ENCODE measurements at regions not wholly inside any gene's neighbourhood (a gene's known extent, or its start where the extent isn't known, plus 50 kb on each side); places are given as distances from the start of the nearest gene placed in this dataset.

DNA sequence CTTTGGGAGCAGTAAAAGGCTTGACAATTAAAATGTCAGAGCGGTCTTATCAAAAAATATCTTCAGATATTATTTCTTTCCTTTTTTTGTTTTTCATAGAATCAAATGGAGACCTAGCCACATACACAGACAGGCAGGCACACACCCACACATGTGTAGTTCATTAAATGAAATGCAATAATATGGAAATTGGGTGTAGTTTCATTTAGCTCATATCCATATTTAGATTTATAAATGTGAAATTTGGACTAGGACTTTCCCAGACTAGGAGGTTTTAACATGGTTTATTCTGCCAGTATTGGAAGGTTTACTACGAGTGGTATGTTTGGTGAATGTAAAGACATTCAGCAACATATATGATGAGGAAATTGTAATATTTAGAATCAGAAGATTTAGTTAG, 277.7 kb upstream of the NT5E start:
- Mint-ChIP-seq H3K9me3 (peaks cover 9% of the 10 kb centered on the region), H3K4me3 (no peak overlapping the region), H3K27me3 (ENCODE audit: insufficient read depth) (peaks cover 9% of the 10 kb centered on the region), H3K36me3 (ENCODE audit: low read depth) (no peaks in the 10 kb centered on the region), H3K27ac (no peak overlapping the region), H3K4me1 (peaks cover 3% of the 10 kb centered on the region)
- no peak overlapping the region for H3K9ac ChIP-seq (ENCODE audit: extremely low read depth, low read length, poor library complexity, severe bottlenecking)
- H3K27ac ChIP-seq (ENCODE audit: low read depth, low read length), result no peak overlapping the region
- no peaks in the 10 kb centered on the region for H3K27me3 ChIP-seq (ENCODE audit: control insufficient read depth, insufficient read depth, low read length, poor library complexity, severe bottlenecking)
- TF ChIP-seq, protein P1, sequence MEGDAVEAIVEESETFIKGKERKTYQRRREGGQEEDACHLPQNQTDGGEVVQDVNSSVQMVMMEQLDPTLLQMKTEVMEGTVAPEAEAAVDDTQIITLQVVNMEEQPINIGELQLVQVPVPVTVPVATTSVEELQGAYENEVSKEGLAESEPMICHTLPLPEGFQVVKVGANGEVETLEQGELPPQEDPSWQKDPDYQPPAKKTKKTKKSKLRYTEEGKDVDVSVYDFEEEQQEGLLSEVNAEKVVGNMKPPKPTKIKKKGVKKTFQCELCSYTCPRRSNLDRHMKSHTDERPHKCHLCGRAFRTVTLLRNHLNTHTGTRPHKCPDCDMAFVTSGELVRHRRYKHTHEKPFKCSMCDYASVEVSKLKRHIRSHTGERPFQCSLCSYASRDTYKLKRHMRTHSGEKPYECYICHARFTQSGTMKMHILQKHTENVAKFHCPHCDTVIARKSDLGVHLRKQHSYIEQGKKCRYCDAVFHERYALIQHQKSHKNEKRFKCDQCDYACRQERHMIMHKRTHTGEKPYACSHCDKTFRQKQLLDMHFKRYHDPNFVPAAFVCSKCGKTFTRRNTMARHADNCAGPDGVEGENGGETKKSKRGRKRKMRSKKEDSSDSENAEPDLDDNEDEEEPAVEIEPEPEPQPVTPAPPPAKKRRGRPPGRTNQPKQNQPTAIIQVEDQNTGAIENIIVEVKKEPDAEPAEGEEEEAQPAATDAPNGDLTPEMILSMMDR (conservative IDR thresholded peaks at IDR 0.05), result no peak
- no peak overlapping the region for H3K4me3 ChIP-seq (ENCODE audit: low read length)
- DNase-seq, result no peak
- H3K36me3 ChIP-seq (ENCODE audit: control insufficient read depth, insufficient read depth, low read length), result no peaks in the 10 kb centered on the region
- 78 to 100% methylated on average over 1 to 2 of the region's 2 CpGs for WGBS, 2 experiments (ENCODE audit: insufficient coverage in 1 of 2, insufficient read length in 1 of 2)
- H3K9me3 ChIP-seq (ENCODE audit: control insufficient read depth, low read length), result peaks cover 13% of the 10 kb centered on the region
- H3K4me1 ChIP-seq (ENCODE audit: control insufficient read depth, insufficient read depth, low read length), result no peaks in the 10 kb centered on the region

DNA sequence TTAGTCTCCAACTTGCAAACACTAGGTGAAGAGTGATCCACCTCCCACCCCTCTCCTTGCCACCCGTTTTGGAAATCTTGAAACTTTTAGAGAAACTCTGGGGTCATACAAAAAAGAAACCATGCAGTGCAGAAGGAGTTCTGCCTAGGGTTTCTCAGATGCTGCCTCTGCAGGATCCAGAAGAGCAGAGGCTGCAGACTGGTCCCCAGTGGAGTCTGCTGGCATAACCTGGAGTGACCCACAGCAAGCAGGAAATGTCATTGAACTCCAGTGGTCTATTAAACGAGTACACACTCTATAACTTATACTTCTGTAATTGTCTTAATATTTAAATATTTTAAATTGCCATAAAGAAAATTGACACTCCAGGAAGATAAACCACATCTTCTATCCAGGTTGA, 280.7 kb upstream of the NT5E start:
- Mint-ChIP-seq H3K4me3 (no peak overlapping the region), H3K4me1 (no peaks in the 10 kb centered on the region), H3K27me3 (ENCODE audit: insufficient read depth) (peaks cover 11% of the 10 kb centered on the region), H3K36me3 (ENCODE audit: low read depth) (no peaks in the 10 kb centered on the region), H3K9me3 (peaks cover 1% of the 10 kb centered on the region), H3K27ac (no peak overlapping the region)
- H3K36me3 ChIP-seq (ENCODE audit: control insufficient read depth, insufficient read depth, low read length), result no peaks in the 10 kb centered on the region
- H3K9ac ChIP-seq (ENCODE audit: extremely low read depth, low read length, poor library complexity, severe bottlenecking), result no peak overlapping the region
- H3K9me3 ChIP-seq (ENCODE audit: control insufficient read depth, low read length), result peaks cover 2% of the 10 kb centered on the region
- no peak overlapping the region for H3K4me3 ChIP-seq (ENCODE audit: low read length)
- 63 to 70% methylated on average over 1 of the region's 2 CpGs for WGBS, 2 experiments (ENCODE audit: insufficient coverage in 1 of 2, insufficient read length in 1 of 2)
- H3K4me1 ChIP-seq (ENCODE audit: control insufficient read depth, insufficient read depth, low read length), result no peaks in the 10 kb centered on the region
- no peaks in the 10 kb centered on the region for H3K27me3 ChIP-seq (ENCODE audit: control insufficient read depth, insufficient read depth, low read length, poor library complexity, severe bottlenecking)
- DNase-seq, result no peak
- no peak overlapping the region for H3K27ac ChIP-seq (ENCODE audit: low read depth, low read length)
- TF ChIP-seq, protein P1 (conservative IDR thresholded peaks at IDR 0.05), result peak; percentile 19

DNA sequence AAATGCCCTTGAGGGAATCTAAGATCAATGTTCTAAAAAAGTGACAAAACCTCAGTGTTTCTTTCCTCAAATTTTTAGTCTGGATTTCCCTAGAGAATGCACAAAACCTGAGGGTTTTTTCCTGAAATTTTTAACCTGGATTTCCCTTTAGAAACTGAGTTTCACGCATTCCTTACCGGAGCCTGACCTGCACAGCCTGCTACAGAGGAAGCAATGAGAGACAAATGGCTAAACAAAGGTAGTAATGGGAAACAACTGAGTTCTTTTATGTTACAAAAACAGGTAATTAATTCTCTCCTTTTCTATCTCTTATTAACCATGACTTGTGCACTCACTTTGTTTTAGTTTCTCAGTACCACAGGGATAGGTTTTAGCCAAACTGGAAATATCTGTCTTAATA, 281.7 kb upstream of the NT5E start:
- Histone ChIP-seq H3K9ac (ENCODE audit: extremely low read depth, low read length, poor library complexity, severe bottlenecking) (no peak overlapping the region), H3K4me1 (ENCODE audit: control insufficient read depth, insufficient read depth, low read length) (no peaks in the 10 kb centered on the region), H3K4me3 (ENCODE audit: low read length) (no peak overlapping the region), H3K9me3 (ENCODE audit: control insufficient read depth, low read length) (no peaks in the 10 kb centered on the region), H3K27me3 (ENCODE audit: control insufficient read depth, insufficient read depth, low read length, poor library complexity, severe bottlenecking) (no peaks in the 10 kb centered on the region), H3K36me3 (ENCODE audit: control insufficient read depth, insufficient read depth, low read length) (no peaks in the 10 kb centered on the region), H3K27ac (ENCODE audit: low read depth, low read length) (no peak overlapping the region)
- H3K27ac Mint-ChIP-seq, result no peak overlapping the region
- H3K27me3 Mint-ChIP-seq (ENCODE audit: insufficient read depth), result peaks cover 9% of the 10 kb centered on the region
- H3K9me3 Mint-ChIP-seq, result no peaks in the 10 kb centered on the region
- H3K4me1 Mint-ChIP-seq, result peaks cover 7% of the 10 kb centered on the region
- H3K4me3 Mint-ChIP-seq, result no peak overlapping the region
- DNase-seq, result no peak
- 43 to 89% methylated on average over 2 of the region's 2 CpGs for WGBS, 2 experiments (ENCODE audit: insufficient coverage in 1 of 2, insufficient read length in 1 of 2)
- TF ChIP-seq, protein P1 (conservative IDR thresholded peaks at IDR 0.05), result no peak
- no peaks in the 10 kb centered on the region for H3K36me3 Mint-ChIP-seq (ENCODE audit: low read depth)
